ENCODE measurements at regions not wholly inside any gene's neighbourhood (a gene's known extent, or its start where the extent isn't known, plus 50 kb on each side); places are given as distances from the start of the nearest gene placed in this dataset.

DNA sequence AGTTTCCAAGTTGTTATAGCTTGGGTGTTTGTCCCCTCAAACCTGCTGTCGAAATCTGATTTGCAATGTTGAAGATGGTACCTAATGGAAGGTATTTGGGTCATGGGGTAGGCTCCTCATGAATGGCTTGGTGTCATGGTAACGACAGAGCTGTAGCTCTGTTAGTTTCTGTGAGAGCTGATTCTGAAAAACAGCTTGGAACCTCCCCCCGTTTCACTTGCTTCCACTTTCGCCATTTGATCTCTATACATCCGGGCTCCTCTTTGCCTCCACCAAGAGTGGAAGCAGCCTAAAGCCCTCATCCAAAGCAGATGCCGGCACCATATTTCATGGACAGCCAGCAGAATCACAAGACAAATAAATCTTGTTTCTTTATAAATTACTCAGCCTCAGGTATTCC, 1035.1 kb upstream of the SLC39A10 start:
- H3K9ac ChIP-seq (ENCODE audit: low read depth, low read length, poor library complexity, severe bottlenecking) = no peak overlapping the region
- H3K36me3 ChIP-seq (ENCODE audit: insufficient read depth, low read length) = no peaks in the 10 kb centered on the region
- H3K4me1 ChIP-seq (ENCODE audit: insufficient read depth, low read length, poor library complexity, severe bottlenecking) = no peaks in the 10 kb centered on the region
- no peaks in the 10 kb centered on the region for H3K9me3 ChIP-seq (ENCODE audit: insufficient read depth, low read depth, low read length)
- no peaks in the 10 kb centered on the region for H4K20me1 ChIP-seq (ENCODE audit: insufficient read depth, low read length, poor library complexity, severe bottlenecking)
- H3K9me2 ChIP-seq (replicated peaks; ENCODE audit: low read depth, low read length) = no peaks in the 10 kb centered on the region
- H3F3A ChIP-seq (ENCODE audit: low read depth) = no peaks in the 10 kb centered on the region
- 0 out of 2 replicates have a peak overlapping the region, but pooled peaks have one; percentile 16 for H2AFZ ChIP-seq (ENCODE audit: low read length)
- H3K27me3 ChIP-seq (ENCODE audit: insufficient read depth, low read length, poor library complexity, severe bottlenecking) = no peaks in the 10 kb centered on the region
- H3K79me2 ChIP-seq (ENCODE audit: insufficient read depth, low read length) = no peaks in the 10 kb centered on the region
- H3K4me3 ChIP-seq (ENCODE audit: low read length, poor library complexity, severe bottlenecking) = no peak overlapping the region
- TF ChIP-seq, protein P1, sequence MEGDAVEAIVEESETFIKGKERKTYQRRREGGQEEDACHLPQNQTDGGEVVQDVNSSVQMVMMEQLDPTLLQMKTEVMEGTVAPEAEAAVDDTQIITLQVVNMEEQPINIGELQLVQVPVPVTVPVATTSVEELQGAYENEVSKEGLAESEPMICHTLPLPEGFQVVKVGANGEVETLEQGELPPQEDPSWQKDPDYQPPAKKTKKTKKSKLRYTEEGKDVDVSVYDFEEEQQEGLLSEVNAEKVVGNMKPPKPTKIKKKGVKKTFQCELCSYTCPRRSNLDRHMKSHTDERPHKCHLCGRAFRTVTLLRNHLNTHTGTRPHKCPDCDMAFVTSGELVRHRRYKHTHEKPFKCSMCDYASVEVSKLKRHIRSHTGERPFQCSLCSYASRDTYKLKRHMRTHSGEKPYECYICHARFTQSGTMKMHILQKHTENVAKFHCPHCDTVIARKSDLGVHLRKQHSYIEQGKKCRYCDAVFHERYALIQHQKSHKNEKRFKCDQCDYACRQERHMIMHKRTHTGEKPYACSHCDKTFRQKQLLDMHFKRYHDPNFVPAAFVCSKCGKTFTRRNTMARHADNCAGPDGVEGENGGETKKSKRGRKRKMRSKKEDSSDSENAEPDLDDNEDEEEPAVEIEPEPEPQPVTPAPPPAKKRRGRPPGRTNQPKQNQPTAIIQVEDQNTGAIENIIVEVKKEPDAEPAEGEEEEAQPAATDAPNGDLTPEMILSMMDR (conservative IDR thresholded peaks at IDR 0.05; ENCODE audit: low read length) = no peak
- no peak for TF ChIP-seq EZH2phosphoT487 (IDR thresholded peaks at IDR 0.05; ENCODE audit: borderline replicate concordance)
- H3K4me2 ChIP-seq (ENCODE audit: low read depth, low read length, poor library complexity, severe bottlenecking) = no peak overlapping the region

DNA sequence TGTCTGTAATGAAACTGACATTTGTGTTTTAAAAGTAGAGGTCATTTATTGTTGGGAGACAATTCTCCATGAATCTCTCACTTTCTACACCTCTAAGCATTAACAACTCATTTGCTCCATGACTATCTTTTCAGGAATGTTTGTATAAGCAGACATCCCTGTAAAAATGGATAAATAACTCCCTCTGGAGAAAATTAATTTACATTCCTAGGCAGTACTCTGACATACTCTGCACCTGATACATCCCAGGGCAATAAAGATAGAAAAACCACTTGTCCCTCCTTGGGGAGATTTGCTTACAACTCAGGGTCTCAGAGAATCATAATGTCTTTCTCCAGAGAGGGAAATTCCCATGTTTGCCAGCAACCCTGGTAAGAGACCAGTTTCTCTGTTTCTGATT, 1037.7 kb upstream of the SLC39A10 start:
- Histone ChIP-seq H3K79me2 (ENCODE audit: insufficient read depth, low read length) (no peaks in the 10 kb centered on the region), H3K4me3 (ENCODE audit: low read length, poor library complexity, severe bottlenecking) (no peak overlapping the region), H4K20me1 (ENCODE audit: insufficient read depth, low read length, poor library complexity, severe bottlenecking) (no peaks in the 10 kb centered on the region), H3K9me2 (replicated peaks; ENCODE audit: low read depth, low read length) (no peaks in the 10 kb centered on the region), H3K36me3 (ENCODE audit: insufficient read depth, low read length) (no peaks in the 10 kb centered on the region), H3K9me3 (ENCODE audit: insufficient read depth, low read depth, low read length) (no peaks in the 10 kb centered on the region), H2AFZ (ENCODE audit: low read length) (no peak overlapping the region), H3K9ac (ENCODE audit: low read depth, low read length, poor library complexity, severe bottlenecking) (no peak overlapping the region), H3F3A (ENCODE audit: low read depth) (no peaks in the 10 kb centered on the region), H3K4me2 (ENCODE audit: low read depth, low read length, poor library complexity, severe bottlenecking) (no peak overlapping the region), H3K27me3 (ENCODE audit: insufficient read depth, low read length, poor library complexity, severe bottlenecking) (no peaks in the 10 kb centered on the region), H3K4me1 (ENCODE audit: insufficient read depth, low read length, poor library complexity, severe bottlenecking) (no peaks in the 10 kb centered on the region)
- TF ChIP-seq, protein P1 (conservative IDR thresholded peaks at IDR 0.05; ENCODE audit: low read length) = no peak
- no peak for TF ChIP-seq EZH2phosphoT487 (IDR thresholded peaks at IDR 0.05; ENCODE audit: borderline replicate concordance)

DNA sequence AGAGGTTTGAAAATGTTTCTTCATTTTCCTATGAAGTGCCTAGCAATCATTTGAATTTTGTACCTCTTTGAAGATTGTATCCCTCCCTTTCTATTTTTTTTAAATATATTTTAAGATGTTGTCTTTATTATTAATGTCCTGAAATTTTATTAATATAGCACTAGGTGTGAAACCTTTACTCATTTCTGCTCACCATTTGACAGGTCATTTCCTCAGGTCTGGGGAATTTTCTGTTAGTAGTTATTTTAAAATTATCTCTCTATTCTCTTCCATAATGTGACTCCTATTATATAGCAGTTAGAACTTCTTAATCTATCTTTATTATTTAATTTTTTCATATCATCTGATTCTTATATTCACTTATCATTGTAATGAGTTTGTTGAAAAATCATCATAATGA, 1038.6 kb upstream of the SLC39A10 start:
- Histone ChIP-seq H3K27me3 (ENCODE audit: insufficient read depth, low read length, poor library complexity, severe bottlenecking) (no peaks in the 10 kb centered on the region), H3K4me2 (ENCODE audit: low read depth, low read length, poor library complexity, severe bottlenecking) (no peak overlapping the region), H3K36me3 (ENCODE audit: insufficient read depth, low read length) (no peaks in the 10 kb centered on the region), H3K9me3 (ENCODE audit: insufficient read depth, low read depth, low read length) (no peaks in the 10 kb centered on the region), H3K4me3 (ENCODE audit: low read length, poor library complexity, severe bottlenecking) (no peak overlapping the region), H4K20me1 (ENCODE audit: insufficient read depth, low read length, poor library complexity, severe bottlenecking) (no peaks in the 10 kb centered on the region), H3K9me2 (replicated peaks; ENCODE audit: low read depth, low read length) (no peaks in the 10 kb centered on the region), H3K9ac (ENCODE audit: low read depth, low read length, poor library complexity, severe bottlenecking) (no peak overlapping the region), H3K79me2 (ENCODE audit: insufficient read depth, low read length) (no peaks in the 10 kb centered on the region), H2AFZ (ENCODE audit: low read length) (no peak overlapping the region), H3F3A (ENCODE audit: low read depth) (no peaks in the 10 kb centered on the region), H3K4me1 (ENCODE audit: insufficient read depth, low read length, poor library complexity, severe bottlenecking) (no peaks in the 10 kb centered on the region)
- TF ChIP-seq EZH2phosphoT487 (IDR thresholded peaks at IDR 0.05; ENCODE audit: borderline replicate concordance) = no peak
- TF ChIP-seq, protein P1 (conservative IDR thresholded peaks at IDR 0.05; ENCODE audit: low read length) = no peak
